ENCODE measurements at regions not wholly inside any gene's neighbourhood (a gene's known extent, or its start where the extent isn't known, plus 50 kb on each side); places are given as distances from the start of the nearest gene placed in this dataset.
"Not testable (repeated sequence)": the region's sequence is repeated elsewhere in the genome, so short reads cannot be mapped to it uniquely, and the experiment has no call there.

DNA sequence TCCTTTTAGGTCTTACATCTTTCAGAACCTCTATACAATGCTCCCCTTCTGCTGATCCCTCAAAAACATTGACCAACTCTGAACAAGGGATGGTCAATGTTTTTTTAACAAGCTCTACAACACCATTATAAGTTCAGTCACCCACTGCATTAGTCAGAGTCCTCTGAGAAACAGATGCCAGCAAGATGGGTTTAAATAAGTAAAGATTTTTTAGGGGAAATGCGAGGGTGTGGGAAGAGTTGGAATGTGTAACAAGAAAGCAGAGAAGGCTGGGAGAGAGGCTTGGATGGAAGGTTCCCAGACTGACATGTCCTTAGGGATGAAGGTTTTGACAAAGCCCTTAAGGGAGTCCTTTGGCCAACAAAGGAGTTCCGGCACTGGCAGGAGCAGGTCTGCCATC, 478.3 kb downstream of the FRK start:
- Histone ChIP-seq H3K27ac (ENCODE audit: low read depth, low read length) (no peak overlapping the region), H3K23ac (ENCODE audit: low read length) (no peak overlapping the region), H2AFZ (ENCODE audit: insufficient read depth, low read length, poor library complexity) (no peak overlapping the region), H3K9me3 (ENCODE audit: insufficient read depth, low read depth, low read length) (no peaks in the 10 kb centered on the region), H2BK120ac (ENCODE audit: insufficient read depth, low read length, poor library complexity) (no peak overlapping the region), H3K14ac (ENCODE audit: low read length) (no peak overlapping the region), H3K4me3 (ENCODE audit: low read depth, low read length) (no peak overlapping the region), H4K12ac (ENCODE audit: low read depth, low read length) (no peak overlapping the region), H3K4me1 (ENCODE audit: control insufficient read depth in 1 of 2, insufficient read depth in 2 of 2, low read length in 2 of 2) (no peaks in the 10 kb centered on the region), H3K79me1 (ENCODE audit: low read length) (no peaks in the 10 kb centered on the region), H4K8ac (ENCODE audit: low read depth, low read length) (no peak overlapping the region), H3K18ac (ENCODE audit: low read length) (no peak overlapping the region), H3K79me2 (ENCODE audit: control insufficient read depth, insufficient read depth, low read length, poor library complexity) (no peaks in the 10 kb centered on the region), H2BK5ac (ENCODE audit: low read depth, low read length, poor library complexity) (no peak overlapping the region), H4K91ac (ENCODE audit: low read depth, low read length) (no peak overlapping the region), H3K36me3 (ENCODE audit: control insufficient read depth in 1 of 2, insufficient read depth in 2 of 2, low read length in 2 of 2) (no peaks in the 10 kb centered on the region), H3K4ac (ENCODE audit: low read depth, low read length) (no peak overlapping the region), H3K4me2 (ENCODE audit: low read length) (no peak overlapping the region), H3K9ac (ENCODE audit: low read length) (no peak overlapping the region), H2BK12ac (ENCODE audit: low read length) (no peak overlapping the region), H2AK5ac (ENCODE audit: low read length) (no peak overlapping the region), H3K27me3 (ENCODE audit: insufficient read depth, low read length) (no peaks in the 10 kb centered on the region)
- WGBS (ENCODE audit: extremely low coverage, insufficient coverage, insufficient read length): 100% methylated on average over 1 of the region's 2 CpGs
- no peak for DNase-seq

DNA sequence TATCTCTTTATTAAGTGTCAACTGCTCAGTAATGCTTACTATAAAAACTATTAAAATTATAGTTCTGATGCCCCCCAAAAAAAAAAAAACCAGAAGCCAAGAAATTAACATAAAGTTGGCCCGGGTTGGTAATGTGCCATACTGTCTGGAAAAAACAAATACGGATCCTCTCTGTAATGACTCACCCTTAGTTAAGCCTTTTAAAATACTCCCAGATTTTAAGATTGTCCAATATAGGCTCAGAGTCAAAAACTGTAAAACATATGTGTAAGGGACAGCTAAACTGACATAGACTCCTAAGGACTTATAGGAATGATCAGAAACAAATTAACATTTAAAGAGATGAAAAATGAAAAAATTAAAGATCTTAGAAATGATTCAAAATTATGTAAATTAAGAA, 481.1 kb downstream of the FRK start:
- not testable (repeated sequence) for H3K79me1 ChIP-seq (ENCODE audit: low read length); H3K9me3 ChIP-seq (ENCODE audit: insufficient read depth, low read depth, low read length); H2BK12ac ChIP-seq (ENCODE audit: low read length); H4K91ac ChIP-seq (ENCODE audit: low read depth, low read length); H2BK5ac ChIP-seq (ENCODE audit: low read depth, low read length, poor library complexity); H3K18ac ChIP-seq (ENCODE audit: low read length); H3K4me1 ChIP-seq (ENCODE audit: control insufficient read depth in 1 of 2, insufficient read depth in 2 of 2, low read length in 2 of 2); H3K27me3 ChIP-seq (ENCODE audit: insufficient read depth, low read length); H3K23ac ChIP-seq (ENCODE audit: low read length); H2AFZ ChIP-seq (ENCODE audit: insufficient read depth, low read length, poor library complexity); H3K36me3 ChIP-seq (ENCODE audit: control insufficient read depth in 1 of 2, insufficient read depth in 2 of 2, low read length in 2 of 2); H4K12ac ChIP-seq (ENCODE audit: low read depth, low read length); H3K79me2 ChIP-seq (ENCODE audit: control insufficient read depth, insufficient read depth, low read length, poor library complexity); H3K4ac ChIP-seq (ENCODE audit: low read depth, low read length); H4K8ac ChIP-seq (ENCODE audit: low read depth, low read length); H3K9ac ChIP-seq (ENCODE audit: low read length); H3K4me3 ChIP-seq (ENCODE audit: low read depth, low read length); H3K14ac ChIP-seq (ENCODE audit: low read length); H2BK120ac ChIP-seq (ENCODE audit: insufficient read depth, low read length, poor library complexity); H3K27ac ChIP-seq (ENCODE audit: low read depth, low read length); H3K4me2 ChIP-seq (ENCODE audit: low read length); DNase-seq; H2AK5ac ChIP-seq (ENCODE audit: low read length)
- no CpG with 5 or more reads among the region's 2 CpGs for WGBS (ENCODE audit: extremely low coverage, insufficient coverage, insufficient read length)

DNA sequence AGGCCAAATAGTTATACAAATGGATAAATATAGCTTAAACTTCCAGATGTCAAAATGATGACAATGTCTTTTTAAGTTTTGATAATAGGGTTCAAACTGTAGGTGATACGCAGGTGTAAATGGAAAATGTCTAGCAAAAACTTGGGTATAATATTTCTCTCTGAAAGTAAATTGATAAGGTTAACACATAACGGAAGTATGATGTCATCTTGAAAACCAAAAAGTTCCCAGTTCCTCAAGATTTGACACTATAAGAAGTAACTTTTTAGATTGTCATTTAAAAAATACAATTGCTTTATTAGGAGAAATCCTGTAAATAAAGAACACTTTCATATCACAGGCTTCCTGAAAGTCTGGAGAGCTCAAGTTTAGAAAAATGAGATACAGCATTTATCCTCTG, 483.4 kb downstream of the FRK start:
- no peak overlapping the region for H3K4ac ChIP-seq (ENCODE audit: low read depth, low read length)
- WGBS (ENCODE audit: extremely low coverage, insufficient coverage, insufficient read length): no CpG with 5 or more reads among the region's 2 CpGs

DNA sequence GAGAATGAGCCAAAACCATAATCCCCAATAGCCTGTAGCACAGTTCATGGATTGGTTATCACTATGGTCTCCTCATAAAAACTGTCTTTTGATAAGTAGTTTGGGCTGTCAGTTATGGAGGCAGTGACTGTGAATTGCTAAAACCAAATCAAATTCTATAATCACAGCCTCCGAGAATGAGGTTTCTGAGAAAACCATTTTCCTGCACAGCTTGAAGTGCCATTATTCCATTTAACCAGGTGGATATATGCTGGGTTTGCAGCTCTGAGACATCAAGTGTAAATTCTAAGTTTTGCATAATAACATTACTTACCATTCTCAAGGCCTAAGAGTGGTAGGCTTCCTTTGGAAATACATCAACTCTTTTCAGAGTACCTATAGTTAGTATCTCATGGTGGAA, 485.4 kb downstream of the FRK start:
- Histone ChIP-seq H2AFZ (ENCODE audit: insufficient read depth, low read length, poor library complexity) (no peak overlapping the region), H3K36me3 (ENCODE audit: control insufficient read depth in 1 of 2, insufficient read depth in 2 of 2, low read length in 2 of 2) (no peaks in the 10 kb centered on the region), H3K9me3 (ENCODE audit: insufficient read depth, low read depth, low read length) (no peaks in the 10 kb centered on the region), H2BK12ac (ENCODE audit: low read length) (no peak overlapping the region), H3K27me3 (ENCODE audit: insufficient read depth, low read length) (no peaks in the 10 kb centered on the region), H4K8ac (ENCODE audit: low read depth, low read length) (no peak overlapping the region), H3K27ac (ENCODE audit: low read depth, low read length) (no peak overlapping the region), H3K4me2 (ENCODE audit: low read length) (no peak overlapping the region), H3K18ac (ENCODE audit: low read length) (no peak overlapping the region), H3K79me1 (ENCODE audit: low read length) (no peaks in the 10 kb centered on the region), H4K91ac (ENCODE audit: low read depth, low read length) (no peak overlapping the region), H3K4me3 (ENCODE audit: low read depth, low read length) (no peak overlapping the region), H3K4me1 (ENCODE audit: control insufficient read depth in 1 of 2, insufficient read depth in 2 of 2, low read length in 2 of 2) (no peaks in the 10 kb centered on the region), H3K14ac (ENCODE audit: low read length) (no peak overlapping the region), H2BK5ac (ENCODE audit: low read depth, low read length, poor library complexity) (no peak overlapping the region), H2AK5ac (ENCODE audit: low read length) (no peak overlapping the region), H2BK120ac (ENCODE audit: insufficient read depth, low read length, poor library complexity) (no peak overlapping the region), H3K79me2 (ENCODE audit: control insufficient read depth, insufficient read depth, low read length, poor library complexity) (no peaks in the 10 kb centered on the region), H3K4ac (ENCODE audit: low read depth, low read length) (no peak overlapping the region), H4K12ac (ENCODE audit: low read depth, low read length) (no peak overlapping the region), H3K9ac (ENCODE audit: low read length) (no peak overlapping the region), H3K23ac (ENCODE audit: low read length) (no peak overlapping the region)
- no CpG with 5 or more reads among the region's 1 CpG for WGBS (ENCODE audit: extremely low coverage, insufficient coverage, insufficient read length)
- DNase-seq: no peak

More for the DNA sequence above, 483.4 kb downstream of the FRK start:
- no peak overlapping the region for H2AK5ac ChIP-seq (ENCODE audit: low read length)
- no peak overlapping the region for H2BK5ac ChIP-seq (ENCODE audit: low read depth, low read length, poor library complexity)
- H2AFZ ChIP-seq (ENCODE audit: insufficient read depth, low read length, poor library complexity): no peak overlapping the region
- no peaks in the 10 kb centered on the region for H3K79me1 ChIP-seq (ENCODE audit: low read length)
- H3K23ac ChIP-seq (ENCODE audit: low read length): no peak overlapping the region
- H4K8ac ChIP-seq (ENCODE audit: low read depth, low read length): no peak overlapping the region
- H3K9me3 ChIP-seq (ENCODE audit: insufficient read depth, low read depth, low read length): no peaks in the 10 kb centered on the region
- no peak overlapping the region for H3K27ac ChIP-seq (ENCODE audit: low read depth, low read length)
- no peak overlapping the region for H3K4me2 ChIP-seq (ENCODE audit: low read length)
- no peak overlapping the region for H4K91ac ChIP-seq (ENCODE audit: low read depth, low read length)
- no peak overlapping the region for H2BK120ac ChIP-seq (ENCODE audit: insufficient read depth, low read length, poor library complexity)
- no peaks in the 10 kb centered on the region for H3K36me3 ChIP-seq (ENCODE audit: control insufficient read depth in 1 of 2, insufficient read depth in 2 of 2, low read length in 2 of 2)
- H4K12ac ChIP-seq (ENCODE audit: low read depth, low read length): no peak overlapping the region
- no peaks in the 10 kb centered on the region for H3K27me3 ChIP-seq (ENCODE audit: insufficient read depth, low read length)
- no peak overlapping the region for H3K14ac ChIP-seq (ENCODE audit: low read length)
- H3K18ac ChIP-seq (ENCODE audit: low read length): no peak overlapping the region
- no peak for DNase-seq
- H2BK12ac ChIP-seq (ENCODE audit: low read length): no peak overlapping the region
- H3K4me1 ChIP-seq (ENCODE audit: control insufficient read depth in 1 of 2, insufficient read depth in 2 of 2, low read length in 2 of 2): no peaks in the 10 kb centered on the region
- no peaks in the 10 kb centered on the region for H3K79me2 ChIP-seq (ENCODE audit: control insufficient read depth, insufficient read depth, low read length, poor library complexity)
- no peak overlapping the region for H3K4me3 ChIP-seq (ENCODE audit: low read depth, low read length)
- no peak overlapping the region for H3K9ac ChIP-seq (ENCODE audit: low read length)
